ENCODE measurements at regions not wholly inside any gene's neighbourhood (a gene's known extent, or its start where the extent isn't known, plus 50 kb on each side); places are given as distances from the start of the nearest gene placed in this dataset.
"Not testable (repeated sequence)": the region's sequence is repeated elsewhere in the genome, so short reads cannot be mapped to it uniquely, and the experiment has no call there.

DNA sequence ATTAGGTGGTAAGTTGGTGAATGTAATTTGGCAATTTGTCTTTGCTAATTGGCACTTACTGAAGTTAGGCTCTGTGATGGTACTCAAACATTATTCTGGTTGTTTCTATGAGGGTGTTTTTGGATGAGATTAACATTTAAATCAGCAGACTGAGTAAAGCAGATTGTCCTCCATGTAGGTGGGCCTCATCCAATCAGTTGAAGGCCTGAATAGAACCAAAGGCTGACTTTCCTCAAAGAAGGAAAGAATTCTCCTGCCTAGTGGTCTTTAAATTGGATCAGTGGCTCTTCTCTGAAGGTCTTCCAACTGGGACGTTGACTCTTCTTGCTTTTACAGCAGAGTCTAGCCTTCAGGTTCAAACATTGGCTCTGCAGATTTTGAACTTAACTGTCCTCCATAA lies 278.3 kb downstream of the KIF20B start:
- H3K27me3 ChIP-seq (ENCODE audit: low read depth, low read length) = no peaks in the 10 kb centered on the region
- H3K4me1 ChIP-seq (ENCODE audit: control insufficient read depth in 1 of 2, insufficient read depth in 2 of 2, low read length in 2 of 2) = no peaks in the 10 kb centered on the region
- no peaks in the 10 kb centered on the region for H3K36me3 ChIP-seq (ENCODE audit: control insufficient read depth in 1 of 2, insufficient read depth in 2 of 2, low read length in 2 of 2)
- H3K27ac ChIP-seq (ENCODE audit: low read length) = no peak overlapping the region
- no peak overlapping the region for H3K4me3 ChIP-seq (ENCODE audit: low read depth in 1 of 2, low read length in 2 of 2)
- H3K9me3 ChIP-seq (ENCODE audit: control insufficient read depth in 1 of 2, low read length in 2 of 2) = no peaks in the 10 kb centered on the region

DNA sequence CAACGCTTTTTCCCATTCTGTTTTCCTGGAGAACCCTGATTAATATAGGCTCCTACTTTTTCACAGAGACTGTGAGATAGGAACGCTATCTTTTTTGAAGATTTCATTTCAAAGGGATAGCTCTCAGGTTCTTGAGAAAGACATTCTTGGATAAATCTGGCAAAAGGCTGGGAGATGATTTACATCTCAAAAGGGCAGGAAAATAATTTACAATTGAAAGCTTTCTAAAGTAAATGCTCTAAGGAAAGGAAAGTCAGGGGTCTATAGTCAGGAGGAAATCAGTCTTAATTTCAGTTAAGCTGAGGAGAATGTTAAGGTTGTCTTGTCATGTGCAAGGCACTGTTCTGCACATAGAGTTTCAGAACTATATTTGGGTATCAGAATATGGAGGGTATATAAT lies 278.8 kb downstream of the KIF20B start:
- Histone ChIP-seq H3K4me1 (ENCODE audit: control insufficient read depth in 1 of 2, insufficient read depth in 2 of 2, low read length in 2 of 2) (no peaks in the 10 kb centered on the region), H3K27ac (ENCODE audit: low read length) (no peak overlapping the region), H3K27me3 (ENCODE audit: low read depth, low read length) (no peaks in the 10 kb centered on the region), H3K36me3 (ENCODE audit: control insufficient read depth in 1 of 2, insufficient read depth in 2 of 2, low read length in 2 of 2) (no peaks in the 10 kb centered on the region), H3K4me3 (ENCODE audit: low read depth in 1 of 2, low read length in 2 of 2) (no peak overlapping the region), H3K9me3 (ENCODE audit: control insufficient read depth in 1 of 2, low read length in 2 of 2) (no peaks in the 10 kb centered on the region)

GRCh38 chr10:89981891-89982290 lies 280.5 kb downstream of the KIF20B start:
- H3K4me3 ChIP-seq (ENCODE audit: low read depth in 1 of 2, low read length in 2 of 2) = no peak overlapping the region
- H3K27ac ChIP-seq (ENCODE audit: low read length) = no peak overlapping the region
- no peaks in the 10 kb centered on the region for H3K9me3 ChIP-seq (ENCODE audit: control insufficient read depth in 1 of 2, low read length in 2 of 2)
- no peaks in the 10 kb centered on the region for H3K36me3 ChIP-seq (ENCODE audit: control insufficient read depth in 1 of 2, insufficient read depth in 2 of 2, low read length in 2 of 2)
- no peaks in the 10 kb centered on the region for H3K4me1 ChIP-seq (ENCODE audit: control insufficient read depth in 1 of 2, insufficient read depth in 2 of 2, low read length in 2 of 2)
- no peaks in the 10 kb centered on the region for H3K27me3 ChIP-seq (ENCODE audit: low read depth, low read length)

- Histone ChIP-seq H3K4me3 (ENCODE audit: low read depth in 1 of 2, low read length in 2 of 2) (no peak overlapping the region), H3K27me3 (ENCODE audit: low read depth, low read length) (no peaks in the 10 kb centered on the region), H3K9me3 (ENCODE audit: control insufficient read depth in 1 of 2, low read length in 2 of 2) (no peaks in the 10 kb centered on the region), H3K27ac (ENCODE audit: low read length) (no peak overlapping the region), H3K4me1 (ENCODE audit: control insufficient read depth in 1 of 2, insufficient read depth in 2 of 2, low read length in 2 of 2) (no peaks in the 10 kb centered on the region), H3K36me3 (ENCODE audit: control insufficient read depth in 1 of 2, insufficient read depth in 2 of 2, low read length in 2 of 2) (no peaks in the 10 kb centered on the region)
Observed at GRCh38 chr10:89985446-89985845, 284.1 kb downstream of the KIF20B start.

DNA sequence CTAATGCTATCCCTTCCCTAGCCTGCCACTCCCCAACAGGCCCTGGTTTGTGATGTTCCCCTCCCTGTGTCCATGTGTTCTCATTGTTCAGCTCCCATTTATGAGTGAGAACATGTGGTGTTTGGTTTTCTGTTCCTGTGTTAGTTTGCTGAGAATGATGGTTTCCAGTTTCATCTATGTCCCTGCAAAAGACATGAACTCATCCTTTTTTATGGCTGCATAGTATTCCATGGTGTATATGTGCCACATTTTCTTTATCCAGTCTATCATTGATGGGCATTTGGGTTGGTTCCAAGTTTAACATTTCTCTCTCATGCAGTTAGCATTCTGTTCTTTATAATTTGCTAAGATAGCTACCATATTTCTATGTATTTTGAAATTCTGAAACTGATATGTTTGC lies 287.0 kb downstream of the KIF20B start:
- not testable (repeated sequence) for H3K4me3 ChIP-seq (ENCODE audit: low read depth in 1 of 2, low read length in 2 of 2); H3K27ac ChIP-seq (ENCODE audit: low read length); H3K4me1 ChIP-seq (ENCODE audit: control insufficient read depth in 1 of 2, insufficient read depth in 2 of 2, low read length in 2 of 2); H3K36me3 ChIP-seq (ENCODE audit: control insufficient read depth in 1 of 2, insufficient read depth in 2 of 2, low read length in 2 of 2); H3K9me3 ChIP-seq (ENCODE audit: control insufficient read depth in 1 of 2, low read length in 2 of 2); H3K27me3 ChIP-seq (ENCODE audit: low read depth, low read length)

DNA sequence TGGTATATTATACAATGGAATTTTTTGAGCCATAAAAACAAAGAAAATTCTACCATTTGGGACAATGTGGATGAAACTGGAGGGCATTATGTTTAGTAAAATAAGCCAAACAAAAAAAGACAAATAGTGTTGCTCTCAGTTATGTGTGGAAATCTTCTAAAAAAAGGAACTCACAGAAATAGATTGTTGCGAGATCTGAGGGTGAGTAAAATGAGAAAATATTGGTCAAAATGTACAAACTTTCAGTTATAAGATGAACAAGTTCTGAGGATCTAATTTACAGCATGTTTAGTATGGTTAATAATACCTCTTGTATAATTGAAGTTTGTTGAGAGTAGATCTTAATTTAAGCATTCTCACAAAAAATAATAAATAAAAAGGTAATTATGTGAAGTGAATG lies 291.2 kb downstream of the KIF20B start:
- Histone ChIP-seq H3K27ac (ENCODE audit: low read length) (no peak overlapping the region), H3K36me3 (ENCODE audit: control insufficient read depth in 1 of 2, insufficient read depth in 2 of 2, low read length in 2 of 2) (no peaks in the 10 kb centered on the region), H3K9me3 (ENCODE audit: control insufficient read depth in 1 of 2, low read length in 2 of 2) (peaks cover 0 to 2% of the 10 kb centered on the region in 2 donors), H3K4me1 (ENCODE audit: control insufficient read depth in 1 of 2, insufficient read depth in 2 of 2, low read length in 2 of 2) (no peaks in the 10 kb centered on the region), H3K27me3 (ENCODE audit: low read depth, low read length) (no peaks in the 10 kb centered on the region), H3K4me3 (ENCODE audit: low read depth in 1 of 2, low read length in 2 of 2) (no peak overlapping the region)

DNA sequence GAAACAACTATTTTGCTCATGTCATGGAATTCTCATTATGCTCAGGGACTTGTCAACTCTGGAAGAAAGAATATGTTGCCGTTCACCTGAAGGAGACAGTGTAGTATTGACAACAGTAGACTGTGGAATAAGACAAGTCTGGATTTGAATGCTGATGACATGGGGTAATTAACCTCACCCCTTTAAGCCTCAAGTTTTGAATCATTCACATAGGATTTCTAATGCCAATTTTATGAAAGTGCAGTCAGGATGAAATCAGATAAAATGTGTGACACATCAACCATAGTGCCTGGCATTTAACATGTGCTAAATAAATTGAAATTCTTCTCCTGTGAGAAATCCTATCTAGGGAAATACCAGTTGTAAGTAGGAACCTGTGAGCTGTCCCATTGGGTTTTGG lies 305.8 kb downstream of the KIF20B start:
- Histone ChIP-seq H3K4me1 (ENCODE audit: control insufficient read depth in 1 of 2, insufficient read depth in 2 of 2, low read length in 2 of 2) (no peaks in the 10 kb centered on the region), H3K27ac (ENCODE audit: low read length) (no peak overlapping the region), H3K4me3 (ENCODE audit: low read depth in 1 of 2, low read length in 2 of 2) (no peak overlapping the region), H3K9me3 (ENCODE audit: control insufficient read depth in 1 of 2, low read length in 2 of 2) (peaks cover 0 to 7% of the 10 kb centered on the region in 2 donors), H3K36me3 (ENCODE audit: control insufficient read depth in 1 of 2, insufficient read depth in 2 of 2, low read length in 2 of 2) (no peaks in the 10 kb centered on the region), H3K27me3 (ENCODE audit: low read depth, low read length) (no peaks in the 10 kb centered on the region)

- H3K4me1 ChIP-seq (ENCODE audit: control insufficient read depth in 1 of 2, insufficient read depth in 2 of 2, low read length in 2 of 2); H3K27me3 ChIP-seq (ENCODE audit: low read depth, low read length); H3K27ac ChIP-seq (ENCODE audit: low read length); H3K9me3 ChIP-seq (ENCODE audit: control insufficient read depth in 1 of 2, low read length in 2 of 2); H3K36me3 ChIP-seq (ENCODE audit: control insufficient read depth in 1 of 2, insufficient read depth in 2 of 2, low read length in 2 of 2); H3K4me3 ChIP-seq (ENCODE audit: low read depth in 1 of 2, low read length in 2 of 2): not testable (repeated sequence)
Observed at GRCh38 chr10:90011281-90011680, 309.9 kb downstream of the KIF20B start.

- Histone ChIP-seq H3K4me1 (ENCODE audit: control insufficient read depth in 1 of 2, insufficient read depth in 2 of 2, low read length in 2 of 2) (no peaks in the 10 kb centered on the region), H3K36me3 (ENCODE audit: control insufficient read depth in 1 of 2, insufficient read depth in 2 of 2, low read length in 2 of 2) (no peaks in the 10 kb centered on the region), H3K9me3 (ENCODE audit: control insufficient read depth in 1 of 2, low read length in 2 of 2) (no peaks in the 10 kb centered on the region), H3K4me3 (ENCODE audit: low read depth in 1 of 2, low read length in 2 of 2) (no peak overlapping the region), H3K27me3 (ENCODE audit: low read depth, low read length) (no peaks in the 10 kb centered on the region), H3K27ac (ENCODE audit: low read length) (no peak overlapping the region)
Observed at GRCh38 chr10:90018819-90019218, 317.4 kb downstream of the KIF20B start.

GRCh38 chr10:90020506-90020905 lies 319.1 kb downstream of the KIF20B start:
- no peak overlapping the region for H3K4me3 ChIP-seq (ENCODE audit: low read depth in 1 of 2, low read length in 2 of 2)
- no peak overlapping the region for H3K27ac ChIP-seq (ENCODE audit: low read length)
- no peaks in the 10 kb centered on the region for H3K9me3 ChIP-seq (ENCODE audit: control insufficient read depth in 1 of 2, low read length in 2 of 2)
- no peaks in the 10 kb centered on the region for H3K27me3 ChIP-seq (ENCODE audit: low read depth, low read length)
- no peaks in the 10 kb centered on the region for H3K4me1 ChIP-seq (ENCODE audit: control insufficient read depth in 1 of 2, insufficient read depth in 2 of 2, low read length in 2 of 2)
- H3K36me3 ChIP-seq (ENCODE audit: control insufficient read depth in 1 of 2, insufficient read depth in 2 of 2, low read length in 2 of 2) = no peaks in the 10 kb centered on the region

GRCh38 chr10:90023950-90024349 lies 322.6 kb downstream of the KIF20B start:
- no peaks in the 10 kb centered on the region for H3K4me1 ChIP-seq (ENCODE audit: control insufficient read depth in 1 of 2, insufficient read depth in 2 of 2, low read length in 2 of 2)
- no peaks in the 10 kb centered on the region for H3K9me3 ChIP-seq (ENCODE audit: control insufficient read depth in 1 of 2, low read length in 2 of 2)
- no peak overlapping the region for H3K27ac ChIP-seq (ENCODE audit: low read length)

DNA sequence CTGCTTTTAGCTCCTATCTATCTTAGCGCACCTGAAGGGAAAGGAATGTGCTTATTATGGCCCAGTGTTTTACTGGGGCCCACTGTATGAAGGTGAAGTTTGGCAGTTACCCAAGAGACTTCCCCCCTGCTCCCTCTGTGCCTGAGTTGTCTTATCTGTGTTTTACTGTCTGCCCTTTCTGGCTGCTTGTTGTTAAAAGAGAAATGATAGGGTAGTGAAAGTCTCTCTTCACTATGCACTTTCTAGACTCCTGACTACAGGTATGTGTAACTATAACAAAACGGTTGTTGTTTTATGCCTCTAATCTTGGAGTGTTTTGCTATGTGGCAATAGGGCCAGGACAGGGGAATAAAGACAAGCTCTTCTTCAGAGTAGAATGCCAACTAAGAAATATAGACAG lies 326.9 kb downstream of the KIF20B start:
- H3K27me3 ChIP-seq (ENCODE audit: low read depth, low read length) = no peaks in the 10 kb centered on the region
- H3K9me3 ChIP-seq (ENCODE audit: control insufficient read depth in 1 of 2, low read length in 2 of 2) = no peaks in the 10 kb centered on the region
- H3K4me1 ChIP-seq (ENCODE audit: control insufficient read depth in 1 of 2, insufficient read depth in 2 of 2, low read length in 2 of 2) = no peaks in the 10 kb centered on the region
- no peak overlapping the region for H3K27ac ChIP-seq (ENCODE audit: low read length)
- H3K36me3 ChIP-seq (ENCODE audit: control insufficient read depth in 1 of 2, insufficient read depth in 2 of 2, low read length in 2 of 2) = no peaks in the 10 kb centered on the region
- no peak overlapping the region for H3K4me3 ChIP-seq (ENCODE audit: low read depth in 1 of 2, low read length in 2 of 2)

More at GRCh38 chr10:90023950-90024349, 322.6 kb downstream of the KIF20B start:
- Histone ChIP-seq H3K4me3 (ENCODE audit: low read depth in 1 of 2, low read length in 2 of 2) (no peak overlapping the region), H3K36me3 (ENCODE audit: control insufficient read depth in 1 of 2, insufficient read depth in 2 of 2, low read length in 2 of 2) (no peaks in the 10 kb centered on the region), H3K27me3 (ENCODE audit: low read depth, low read length) (no peaks in the 10 kb centered on the region)
